ENCODE measurements at regions not wholly inside any gene's neighbourhood (a gene's known extent, or its start where the extent isn't known, plus 50 kb on each side); places are given as distances from the start of the nearest gene placed in this dataset.

DNA sequence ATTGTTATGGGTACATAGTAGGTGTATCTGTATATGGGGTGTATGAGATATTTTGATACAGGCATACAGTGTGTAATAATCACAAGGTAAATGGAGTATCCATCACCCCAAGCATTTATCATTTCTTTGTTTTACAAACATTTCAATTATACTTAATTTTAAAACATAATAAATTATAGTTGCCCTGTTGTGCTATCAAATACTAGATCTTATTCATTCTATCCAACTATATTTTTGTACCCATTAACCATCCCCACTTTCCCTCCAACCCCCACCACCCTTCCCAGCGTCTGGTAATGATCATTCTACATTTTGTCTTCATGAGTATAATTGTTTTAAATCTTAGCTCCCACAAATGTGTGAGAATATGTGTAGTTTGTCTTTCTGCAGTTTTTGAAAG, 302.6 kb downstream of the FOXG1 start:
- ChIA-PET CTCF (ENCODE audit: low intra/inter-chr PET ratio) (no interaction called here), POLR2A (no interaction called here)
- no peaks in the 10 kb centered on the region for H3K9me3 ChIP-seq (replicated peaks; ENCODE audit: control insufficient read depth, insufficient read depth, low read depth, low read length)
- H3K27me3 ChIP-seq (ENCODE audit: control insufficient read depth in 2 of 2, insufficient read depth in 2 of 2, low read length in 2 of 2): no peaks in the 10 kb centered on the region
- H3K9me1 ChIP-seq (ENCODE audit: control insufficient read depth, insufficient read depth, low read length): no peaks in the 10 kb centered on the region
- in situ Hi-C loops (cut with MboI) (no loop called here), intact Hi-C loops (cut with micrococcal nuclease) (no loop called here)
- H3K4me1 ChIP-seq (replicated peaks in 1 of 2; ENCODE audit: control insufficient read depth in 2 of 2, insufficient read depth in 2 of 2, low read length in 2 of 2): no peaks in the 10 kb centered on the region
- H3K4me2 ChIP-seq (ENCODE audit: insufficient read depth, low read length): no peak overlapping the region
- ATAC-seq (no peak), DNase-seq (ENCODE audit: extremely low read depth in 1 of 4, low spot score in 3 of 4) (no peak), FAIRE-seq (no peak)
- no peaks in the 10 kb centered on the region for H3K79me2 ChIP-seq (ENCODE audit: control insufficient read depth, insufficient read depth, low read length)
- no peak overlapping the region for H3K27ac ChIP-seq (ENCODE audit: extremely low read depth, low read depth, low read length)
- no peak for TF ChIP-seq SIRT6 (IDR thresholded peaks at IDR 0.05; ENCODE audit: low read depth, low read length)
- TF ChIP-seq CBFA2T2 (conservative IDR thresholded peaks at IDR 0.05): no peak
- TF ChIP-seq, protein P1, sequence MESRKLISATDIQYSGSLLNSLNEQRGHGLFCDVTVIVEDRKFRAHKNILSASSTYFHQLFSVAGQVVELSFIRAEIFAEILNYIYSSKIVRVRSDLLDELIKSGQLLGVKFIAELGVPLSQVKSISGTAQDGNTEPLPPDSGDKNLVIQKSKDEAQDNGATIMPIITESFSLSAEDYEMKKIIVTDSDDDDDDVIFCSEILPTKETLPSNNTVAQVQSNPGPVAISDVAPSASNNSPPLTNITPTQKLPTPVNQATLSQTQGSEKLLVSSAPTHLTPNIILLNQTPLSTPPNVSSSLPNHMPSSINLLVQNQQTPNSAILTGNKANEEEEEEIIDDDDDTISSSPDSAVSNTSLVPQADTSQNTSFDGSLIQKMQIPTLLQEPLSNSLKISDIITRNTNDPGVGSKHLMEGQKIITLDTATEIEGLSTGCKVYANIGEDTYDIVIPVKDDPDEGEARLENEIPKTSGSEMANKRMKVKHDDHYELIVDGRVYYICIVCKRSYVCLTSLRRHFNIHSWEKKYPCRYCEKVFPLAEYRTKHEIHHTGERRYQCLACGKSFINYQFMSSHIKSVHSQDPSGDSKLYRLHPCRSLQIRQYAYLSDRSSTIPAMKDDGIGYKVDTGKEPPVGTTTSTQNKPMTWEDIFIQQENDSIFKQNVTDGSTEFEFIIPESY (CRISPR knock-in tag; IDR thresholded peaks at IDR 0.05): no peak
- no peak for TF ChIP-seq FOXA1 (IDR thresholded peaks at IDR 0.05; ENCODE audit: borderline replicate concordance)
- no peak for TF ChIP-seq XRCC3 (IDR thresholded peaks at IDR 0.05)
- H3K36me3 ChIP-seq (ENCODE audit: control insufficient read depth, insufficient read depth, low read length): no peaks in the 10 kb centered on the region
- WGBS (ENCODE audit: insufficient coverage, low coverage, missing lambda C conversion rate): 17% methylated on average over 1 of the region's 1 CpG
- no peak overlapping the region for H3K9ac ChIP-seq (ENCODE audit: insufficient read depth in 1 of 2, low read depth in 2 of 2, low read length in 2 of 2)
- no peak overlapping the region for H3K4me3 ChIP-seq
- no peak overlapping the region for H2AFZ ChIP-seq (ENCODE audit: low read depth, low read length)
- no TSS peak for BruUV-seq (replicated peaks)
- no peaks in the 10 kb centered on the region for H4K20me1 ChIP-seq (replicated peaks; ENCODE audit: control insufficient read depth, insufficient read depth, low read length)

DNA sequence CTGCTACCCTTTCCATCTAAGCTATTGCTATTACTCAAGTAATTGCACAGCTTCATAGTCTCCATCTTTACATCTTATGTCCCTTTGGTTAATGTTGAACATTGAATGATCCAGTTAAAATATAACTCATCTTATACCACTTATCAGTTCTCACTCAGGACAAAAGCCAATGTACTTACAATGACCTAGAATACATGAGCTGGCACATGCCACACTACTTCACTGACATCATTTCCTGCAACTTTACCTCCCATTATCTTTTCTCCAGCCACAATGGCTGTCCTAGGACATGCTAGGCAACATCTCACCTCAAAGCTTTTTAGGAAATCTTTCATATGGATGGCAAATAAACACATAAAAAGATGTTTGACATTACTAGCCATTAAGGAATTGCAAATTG, 309.2 kb downstream of the FOXG1 start:
- Histone ChIP-seq H3K4me2 (ENCODE audit: insufficient read depth, low read length) (no peak overlapping the region), H4K20me1 (replicated peaks; ENCODE audit: control insufficient read depth, insufficient read depth, low read length) (no peaks in the 10 kb centered on the region), H3K9me1 (ENCODE audit: control insufficient read depth, insufficient read depth, low read length) (no peaks in the 10 kb centered on the region), H3K27ac (ENCODE audit: extremely low read depth, low read depth, low read length) (no peak overlapping the region), H3K9ac (ENCODE audit: insufficient read depth in 1 of 2, low read depth in 2 of 2, low read length in 2 of 2) (no peak overlapping the region), H3K79me2 (ENCODE audit: control insufficient read depth, insufficient read depth, low read length) (no peaks in the 10 kb centered on the region), H3K4me1 (replicated peaks in 1 of 2; ENCODE audit: control insufficient read depth in 2 of 2, insufficient read depth in 2 of 2, low read length in 2 of 2) (no peaks in the 10 kb centered on the region), H3K36me3 (ENCODE audit: control insufficient read depth, insufficient read depth, low read length) (no peaks in the 10 kb centered on the region), H3K4me3 (no peak overlapping the region), H3K27me3 (ENCODE audit: control insufficient read depth in 2 of 2, insufficient read depth in 2 of 2, low read length in 2 of 2) (no peaks in the 10 kb centered on the region), H3K9me3 (replicated peaks; ENCODE audit: control insufficient read depth, insufficient read depth, low read depth, low read length) (no peaks in the 10 kb centered on the region), H2AFZ (ENCODE audit: low read depth, low read length) (no peak overlapping the region)
- CTCF ChIA-PET (ENCODE audit: low intra/inter-chr PET ratio): no interaction called here
- FAIRE-seq (no peak), DNase-seq (ENCODE audit: extremely low read depth in 1 of 4, low spot score in 3 of 4) (no peak), ATAC-seq (no peak)
- in situ Hi-C loops (cut with MboI): no loop called here
- no TSS peak for BruUV-seq (replicated peaks)
- intact Hi-C loops (cut with micrococcal nuclease): no loop called here
- POLR2A ChIA-PET: interaction anchor here (0.7 kb wide), 1 partner anchor 11 kb away, joined by 4 read pairs; no protein-coding TSS in a partner anchor
- TF ChIP-seq ZFX (CRISPR knock-in tag; IDR thresholded peaks at IDR 0.05): no peak
- TF ChIP-seq ZBTB7A (IDR thresholded peaks at IDR 0.05; ENCODE audit: borderline replicate concordance, control insufficient read depth, low read depth, low read length): no peak
- no peak for TF ChIP-seq CBFA2T3 (IDR thresholded peaks at IDR 0.05)
- no peak for TF ChIP-seq TRIM24 (IDR thresholded peaks at IDR 0.05)
- TF ChIP-seq HEY1 (CRISPR knock-in tag; IDR thresholded peaks at IDR 0.05; ENCODE audit: borderline replicate concordance): no peak
- no peak for TF ChIP-seq ZNF584 (CRISPR knock-in tag; IDR thresholded peaks at IDR 0.05; ENCODE audit: low read depth)
- no peak for TF ChIP-seq ZNF785 (CRISPR knock-in tag; IDR thresholded peaks at IDR 0.05)
- TF ChIP-seq ZNF583 (CRISPR knock-in tag; IDR thresholded peaks at IDR 0.05): no peak
- no peak for TF ChIP-seq RHOXF2B (CRISPR knock-in tag; conservative IDR thresholded peaks at IDR 0.05)
